GM19351 (cell line): ENCODE measurements at regions not wholly inside any gene's neighbourhood (a gene's known extent, or its start where the extent isn't known, plus 50 kb on each side); places are given as distances from the start of the nearest gene placed in this dataset.
"Not testable (repeated sequence)": the region's sequence is repeated elsewhere in the genome, so short reads cannot be mapped to it uniquely, and the experiment has no call there.

Experiments
- ATAC-seq: cut with Tn5 transposase; IDR thresholded peaks from one replicate; pipeline ENCODE4 v1.9.1; 2021; ENCODE audit warnings: mild to moderate bottlenecking, moderate library complexity; ENCODE audit not compliant: unreplicated experiment

DNA sequence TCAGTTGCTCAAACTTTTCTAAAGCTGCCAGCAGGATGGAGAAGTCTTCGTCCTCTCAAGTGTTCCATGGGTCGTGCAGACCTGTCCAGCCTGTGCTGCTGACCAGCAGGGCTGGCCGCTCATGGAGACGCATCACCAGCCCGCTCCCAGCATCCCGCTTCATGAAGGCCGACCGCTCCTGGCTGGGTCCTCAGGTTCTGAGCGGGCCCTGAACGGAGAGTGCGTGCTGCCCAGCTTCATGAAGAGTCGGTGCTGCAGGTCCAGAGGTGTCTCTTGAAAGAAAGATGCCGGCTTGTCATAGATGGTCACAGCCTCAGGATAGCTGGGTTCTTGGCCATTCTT, 75.8 kb upstream of the KCNAB1 start:
- no peak for ATAC-seq

DNA sequence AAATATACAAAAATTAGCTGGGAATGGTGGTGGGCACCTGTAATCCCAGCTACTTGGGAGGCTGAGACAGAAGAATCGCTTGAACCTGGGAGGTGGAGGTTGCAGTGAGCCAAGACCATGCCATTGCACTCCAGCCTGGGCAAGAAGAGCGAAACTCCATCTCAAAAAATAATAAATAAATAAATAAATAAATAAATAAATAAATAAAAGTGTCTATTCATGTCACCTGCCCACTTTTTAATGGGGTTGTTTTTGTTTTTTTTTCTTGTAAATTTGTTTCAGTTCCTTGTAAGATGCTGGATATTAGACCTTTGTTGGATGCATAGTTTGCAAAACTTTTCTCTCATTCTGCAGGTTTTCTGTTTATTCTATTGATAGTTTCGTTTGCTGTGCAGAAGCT, 71.9 kb upstream of the KCNAB1 start:
- not testable (repeated sequence) for ATAC-seq

DNA sequence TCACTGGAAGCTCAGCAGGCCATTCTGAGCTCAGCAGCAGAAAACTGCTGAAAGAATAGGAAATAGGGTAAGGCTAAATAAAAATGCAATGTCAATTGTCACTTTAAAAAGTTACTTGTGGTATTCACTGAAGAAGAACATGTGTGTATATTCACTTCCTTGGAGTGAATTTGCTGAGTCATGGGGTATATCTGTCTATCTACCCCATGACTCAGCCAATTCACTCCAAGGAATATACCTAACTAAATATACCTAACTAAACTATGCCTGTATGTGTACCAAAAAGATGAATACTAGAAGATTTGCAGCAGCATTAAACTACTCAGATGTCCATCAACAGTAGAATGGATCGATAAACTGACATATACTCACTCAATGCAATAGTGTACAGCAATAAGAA, 69.5 kb upstream of the KCNAB1 start:
- no peak for ATAC-seq

DNA sequence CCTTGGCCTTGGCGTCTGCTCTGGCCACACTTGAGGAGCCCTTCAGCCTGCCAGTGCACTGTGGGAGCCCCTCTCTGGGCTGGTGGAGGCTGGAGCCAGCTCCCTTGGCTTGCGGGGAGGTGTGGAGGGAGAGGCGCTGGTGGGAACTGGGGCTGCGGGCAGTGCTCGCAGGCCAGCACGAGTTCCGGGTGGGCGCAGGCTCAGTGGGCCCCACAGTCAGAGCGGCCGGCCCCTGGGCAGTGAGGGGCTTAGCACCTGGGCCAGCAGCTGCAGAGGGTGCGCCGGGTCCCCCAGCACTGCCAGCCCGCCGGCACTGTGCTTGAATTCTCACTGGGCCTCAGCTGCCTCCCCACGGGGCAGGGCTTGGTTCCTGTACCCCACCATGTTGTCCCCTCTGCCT, 68.7 kb upstream of the KCNAB1 start:
- no peak for ATAC-seq

DNA sequence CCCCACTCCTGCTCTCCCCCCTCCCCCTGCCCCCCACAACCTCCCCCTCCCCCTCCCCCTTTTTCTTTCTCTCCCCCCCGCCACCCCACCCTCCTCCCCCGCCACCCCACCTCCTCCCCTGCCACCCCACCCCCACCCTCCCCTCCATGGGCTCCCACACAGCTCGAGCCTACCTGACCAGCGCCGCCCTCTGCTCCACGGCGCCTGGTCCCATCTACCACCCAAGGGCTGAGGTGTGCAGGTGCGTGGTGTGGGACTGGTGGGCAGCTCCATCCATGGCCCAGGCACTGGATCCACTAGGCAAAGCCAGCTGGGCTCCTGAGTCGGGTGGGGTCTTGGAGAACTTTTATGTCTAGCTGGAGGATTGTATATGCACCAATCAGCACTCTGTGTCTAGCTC, 68.3 kb upstream of the KCNAB1 start:
- ATAC-seq, result no peak

DNA sequence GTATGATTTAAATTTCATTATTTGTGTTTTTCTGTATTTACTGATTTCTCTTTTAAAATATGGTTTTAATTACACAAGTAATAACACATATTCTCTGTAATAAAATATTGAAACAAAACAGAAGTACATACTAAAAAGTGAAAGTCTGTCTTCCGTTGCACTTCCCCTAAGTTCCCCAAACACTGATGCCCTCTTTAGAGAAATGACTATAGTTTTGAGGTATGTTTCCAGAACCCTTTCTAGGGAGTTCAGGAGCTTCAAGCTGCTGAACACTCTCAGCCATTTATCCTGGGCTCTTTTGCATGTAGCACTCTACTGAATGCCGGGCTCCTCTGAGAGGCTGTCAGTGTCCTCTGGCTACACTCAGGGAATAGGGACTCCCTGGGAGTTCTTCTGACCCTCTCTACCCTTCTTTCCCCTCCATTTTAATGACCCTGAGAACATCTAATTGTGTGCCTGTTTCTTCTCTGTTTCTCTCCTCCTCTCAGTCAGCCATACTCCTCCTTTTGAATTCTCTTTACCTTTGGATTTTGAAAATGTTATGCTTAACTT, 60.4 kb upstream of the KCNAB1 start:
- no peak for ATAC-seq

DNA sequence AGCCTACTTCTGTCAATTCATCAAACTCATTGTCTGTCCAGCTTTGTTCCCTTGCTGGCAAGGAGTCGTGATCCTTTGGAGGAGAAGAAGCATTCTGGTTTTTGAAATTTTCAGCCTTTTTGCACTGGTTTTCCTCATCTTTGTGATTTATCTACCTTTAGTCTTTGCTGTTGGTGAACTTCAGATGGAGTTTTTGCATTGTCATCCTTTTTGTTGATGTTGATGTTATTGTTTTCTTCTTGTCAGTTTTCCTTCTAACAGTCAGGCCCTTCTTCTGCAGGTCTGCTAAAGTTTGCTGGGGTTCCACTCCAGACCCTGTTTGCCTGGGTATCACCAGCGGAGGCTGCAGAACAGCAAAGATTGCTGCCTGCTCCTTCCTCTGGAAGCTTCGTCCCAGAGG, 52.2 kb upstream of the KCNAB1 start:
- not testable (repeated sequence) for ATAC-seq

DNA sequence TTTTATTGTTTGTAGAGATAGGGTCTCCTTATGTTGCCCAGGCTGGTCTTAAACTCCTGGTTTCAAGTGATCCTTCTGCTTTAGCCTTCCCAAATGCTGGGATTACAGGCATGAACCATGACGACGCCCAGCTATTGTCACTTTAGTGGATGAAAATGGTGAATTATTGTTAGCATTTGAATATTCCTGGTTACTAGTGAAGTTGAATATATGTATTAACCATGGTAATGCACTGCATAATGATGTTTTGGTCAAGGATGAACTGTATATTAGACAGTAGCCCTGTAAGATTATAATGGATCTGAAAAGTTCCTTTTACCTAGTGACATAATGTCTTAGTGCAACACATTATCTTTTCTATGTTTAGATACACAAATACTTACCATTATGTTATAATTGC, 50.4 kb upstream of the KCNAB1 start:
- no peak for ATAC-seq
